ENCODE measurements at regions not wholly inside any gene's neighbourhood (a gene's known extent, or its start where the extent isn't known, plus 50 kb on each side); places are given as distances from the start of the nearest gene placed in this dataset.

DNA sequence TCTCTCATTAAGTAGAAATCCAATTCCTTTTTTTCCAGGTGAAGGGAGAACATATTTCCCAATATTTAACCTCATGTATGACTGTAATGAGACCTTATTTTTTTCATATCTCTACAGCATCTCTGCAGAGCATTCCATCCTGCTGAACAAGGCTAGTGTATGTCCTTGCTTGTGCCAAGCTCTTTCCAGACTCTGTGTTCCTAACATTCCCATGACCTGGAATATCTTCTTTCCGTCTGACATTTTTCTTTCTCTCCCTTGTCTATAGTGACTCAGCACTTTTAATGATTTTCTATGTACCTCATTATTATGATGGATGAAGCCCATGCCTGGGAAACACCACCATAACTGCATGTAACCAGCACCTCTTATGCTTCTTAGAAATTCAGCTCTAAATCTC is 278.3 kb upstream of the NRIP1 start:
- Histone ChIP-seq H3K79me2 (ENCODE audit: control insufficient read depth, insufficient read depth, low read length) (no peaks in the 10 kb centered on the region), H3K36me3 (ENCODE audit: control insufficient read depth, insufficient read depth, low read length) (no peaks in the 10 kb centered on the region), H2AFZ (ENCODE audit: low read depth, low read length) (no peak overlapping the region), H3K4me2 (ENCODE audit: insufficient read depth, low read length) (no peak overlapping the region), H3K9ac (ENCODE audit: insufficient read depth in 1 of 2, low read depth in 2 of 2, low read length in 2 of 2) (no peak overlapping the region), H3K9me1 (ENCODE audit: control insufficient read depth, insufficient read depth, low read length) (no peaks in the 10 kb centered on the region), H3K27ac (ENCODE audit: extremely low read depth, low read depth, low read length) (no peak overlapping the region), H3K4me3 (no peak overlapping the region), H3K9me3 (replicated peaks; ENCODE audit: control insufficient read depth, insufficient read depth, low read depth, low read length) (no peaks in the 10 kb centered on the region), H3K27me3 (ENCODE audit: control insufficient read depth in 2 of 2, insufficient read depth in 2 of 2, low read length in 2 of 2) (no peaks in the 10 kb centered on the region), H4K20me1 (replicated peaks; ENCODE audit: control insufficient read depth, insufficient read depth, low read length) (no peaks in the 10 kb centered on the region), H3K4me1 (replicated peaks in 1 of 2; ENCODE audit: control insufficient read depth in 2 of 2, insufficient read depth in 2 of 2, low read length in 2 of 2) (no peaks in the 10 kb centered on the region)
- ChIA-PET POLR2A (no interaction called here), CTCF (ENCODE audit: low intra/inter-chr PET ratio) (interaction anchor here (0.6 kb wide), 1 partner anchor 475 kb away, joined by 3 read pairs; no protein-coding TSS in a partner anchor)
- BruUV-seq (replicated peaks), result no TSS peak
- FAIRE-seq (no peak), ATAC-seq (no peak), DNase-seq (ENCODE audit: extremely low read depth in 1 of 4, low spot score in 3 of 4) (no peak)
- TF ChIP-seq KDM2B (CRISPR knock-in tag; IDR thresholded peaks at IDR 0.05) (no peak), ZKSCAN1 (IDR thresholded peaks at IDR 0.05; ENCODE audit: low read depth, low read length) (no peak), ZSCAN29 (IDR thresholded peaks at IDR 0.05) (no peak), ZNF134 (CRISPR knock-in tag; conservative IDR thresholded peaks at IDR 0.05) (no peak), BACH1 (tag; IDR thresholded peaks at IDR 0.05) (0 out of 2 replicates have a peak, but pooled peaks have one; percentile 30), JUND (IDR thresholded peaks at IDR 0.05; ENCODE audit: borderline replicate concordance, low read depth, low read length) (no peak), JUND (tag; IDR thresholded peaks at IDR 0.05; ENCODE audit: borderline replicate concordance, low read depth, low read length) (no peak), POLR2A (conservative IDR thresholded peaks at IDR 0.05) (no peak), ATF1 (CRISPR knock-in tag; IDR thresholded peaks at IDR 0.05) (no peak), ATF1 (tag; IDR thresholded peaks at IDR 0.05) (no peak), PCBP1 (IDR thresholded peaks at IDR 0.05; ENCODE audit: low read depth, low read length, poor library complexity, severe bottlenecking) (no peak), MAFG (tag; conservative IDR thresholded peaks at IDR 0.05) (peak; percentile 91), NFE2 (IDR thresholded peaks at IDR 0.05; ENCODE audit: low read depth) (peak; percentile 70), RHOXF2B (CRISPR knock-in tag; conservative IDR thresholded peaks at IDR 0.05) (no peak), HCFC1 (IDR thresholded peaks at IDR 0.05; ENCODE audit: low read depth, low read length) (no peak), CREBBP (IDR thresholded peaks at IDR 0.05; ENCODE audit: low read depth, low read length) (no peak), ZNF12 (CRISPR knock-in tag; IDR thresholded peaks at IDR 0.05) (no peak), NFE2L1 (tag; IDR thresholded peaks at IDR 0.05; ENCODE audit: borderline replicate concordance, low read depth) (peak; percentile 67), MAFK (IDR thresholded peaks at IDR 0.05; ENCODE audit: low read length) (peak; percentile 62; the same call in 1 of the 2 replicates), C11orf30 (IDR thresholded peaks at IDR 0.05; ENCODE audit: low read depth) (peak; percentile 56), ZNF316 (IDR thresholded peaks at IDR 0.05) (peak; percentile 76), CEBPB (tag; IDR thresholded peaks at IDR 0.05) (no peak), CHD4 (IDR thresholded peaks at IDR 0.05; ENCODE audit: insufficient read depth, insufficient replicate concordance, low read depth, low read length, poor library complexity, severe bottlenecking) (no peak), PCBP2 (IDR thresholded peaks at IDR 0.05; ENCODE audit: low read depth, low read length, poor library complexity, severe bottlenecking) (no peak), MAFF (IDR thresholded peaks at IDR 0.05; ENCODE audit: low read length) (peak; percentile 81), MED1 (CRISPR knock-in tag; IDR thresholded peaks at IDR 0.05; ENCODE audit: borderline replicate concordance) (no peak)
- TF ChIP-seq, protein P1, sequence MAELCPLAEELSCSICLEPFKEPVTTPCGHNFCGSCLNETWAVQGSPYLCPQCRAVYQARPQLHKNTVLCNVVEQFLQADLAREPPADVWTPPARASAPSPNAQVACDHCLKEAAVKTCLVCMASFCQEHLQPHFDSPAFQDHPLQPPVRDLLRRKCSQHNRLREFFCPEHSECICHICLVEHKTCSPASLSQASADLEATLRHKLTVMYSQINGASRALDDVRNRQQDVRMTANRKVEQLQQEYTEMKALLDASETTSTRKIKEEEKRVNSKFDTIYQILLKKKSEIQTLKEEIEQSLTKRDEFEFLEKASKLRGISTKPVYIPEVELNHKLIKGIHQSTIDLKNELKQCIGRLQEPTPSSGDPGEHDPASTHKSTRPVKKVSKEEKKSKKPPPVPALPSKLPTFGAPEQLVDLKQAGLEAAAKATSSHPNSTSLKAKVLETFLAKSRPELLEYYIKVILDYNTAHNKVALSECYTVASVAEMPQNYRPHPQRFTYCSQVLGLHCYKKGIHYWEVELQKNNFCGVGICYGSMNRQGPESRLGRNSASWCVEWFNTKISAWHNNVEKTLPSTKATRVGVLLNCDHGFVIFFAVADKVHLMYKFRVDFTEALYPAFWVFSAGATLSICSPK (IDR thresholded peaks at IDR 0.05; ENCODE audit: borderline replicate concordance), result no peak
- WGBS (ENCODE audit: insufficient coverage, low coverage, missing lambda C conversion rate), result 7% methylated on average over 1 of the region's 1 CpG
- in situ Hi-C loops (cut with MboI) (no loop called here), intact Hi-C loops (cut with micrococcal nuclease) (no loop called here)
